ENCODE measurements at regions not wholly inside any gene's neighbourhood (a gene's known extent, or its start where the extent isn't known, plus 50 kb on each side); places are given as distances from the start of the nearest gene placed in this dataset.

DNA sequence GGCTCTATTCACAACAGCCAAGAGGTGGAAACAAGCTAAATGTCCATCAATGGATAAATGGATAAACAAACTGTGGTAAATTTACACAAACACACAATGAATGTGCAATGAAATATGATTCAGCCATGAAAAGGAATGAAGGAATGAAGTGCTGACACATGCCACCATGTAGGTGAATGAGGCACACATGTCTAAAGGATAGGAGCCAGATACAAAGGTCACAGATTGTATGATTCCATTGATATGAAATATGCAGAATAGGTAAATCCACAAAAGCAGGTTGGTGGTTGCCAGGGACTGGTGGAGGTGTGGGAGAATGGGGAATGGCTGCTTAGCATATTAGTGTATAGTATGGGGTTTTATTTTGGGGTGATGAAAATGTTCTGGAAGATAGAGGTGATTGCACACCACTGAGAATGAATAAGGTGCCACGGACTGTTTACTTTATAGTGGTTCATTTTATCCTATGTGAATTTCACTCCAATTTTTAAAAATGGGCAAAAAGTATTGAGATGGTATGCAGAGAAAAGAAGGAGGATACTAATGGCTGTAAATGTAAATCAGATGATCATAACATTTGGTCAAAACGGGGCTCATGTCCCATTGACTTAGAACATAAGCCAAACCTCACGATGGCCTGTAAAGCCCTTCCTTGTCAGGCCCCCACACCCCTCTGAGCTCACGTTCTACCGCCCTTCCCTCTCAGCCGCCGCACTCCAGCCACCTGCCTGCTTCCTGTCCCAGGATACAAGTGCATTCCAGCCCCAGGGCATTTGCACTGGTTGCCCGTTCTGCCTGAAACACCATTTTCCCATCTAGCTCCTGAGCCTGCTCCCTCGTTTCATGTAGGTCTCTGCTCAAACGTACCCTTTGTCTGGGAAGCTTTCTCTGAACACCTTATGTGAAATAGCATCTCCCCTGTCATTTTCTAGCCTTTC is 165.5 kb downstream of the DDX1 start:
- no peak for TF ChIP-seq POLR2AphosphoS5 (IDR thresholded peaks at IDR 0.05)
- TF ChIP-seq POLR2A (IDR thresholded peaks at IDR 0.05), result no peak
- TF ChIP-seq, protein P1, sequence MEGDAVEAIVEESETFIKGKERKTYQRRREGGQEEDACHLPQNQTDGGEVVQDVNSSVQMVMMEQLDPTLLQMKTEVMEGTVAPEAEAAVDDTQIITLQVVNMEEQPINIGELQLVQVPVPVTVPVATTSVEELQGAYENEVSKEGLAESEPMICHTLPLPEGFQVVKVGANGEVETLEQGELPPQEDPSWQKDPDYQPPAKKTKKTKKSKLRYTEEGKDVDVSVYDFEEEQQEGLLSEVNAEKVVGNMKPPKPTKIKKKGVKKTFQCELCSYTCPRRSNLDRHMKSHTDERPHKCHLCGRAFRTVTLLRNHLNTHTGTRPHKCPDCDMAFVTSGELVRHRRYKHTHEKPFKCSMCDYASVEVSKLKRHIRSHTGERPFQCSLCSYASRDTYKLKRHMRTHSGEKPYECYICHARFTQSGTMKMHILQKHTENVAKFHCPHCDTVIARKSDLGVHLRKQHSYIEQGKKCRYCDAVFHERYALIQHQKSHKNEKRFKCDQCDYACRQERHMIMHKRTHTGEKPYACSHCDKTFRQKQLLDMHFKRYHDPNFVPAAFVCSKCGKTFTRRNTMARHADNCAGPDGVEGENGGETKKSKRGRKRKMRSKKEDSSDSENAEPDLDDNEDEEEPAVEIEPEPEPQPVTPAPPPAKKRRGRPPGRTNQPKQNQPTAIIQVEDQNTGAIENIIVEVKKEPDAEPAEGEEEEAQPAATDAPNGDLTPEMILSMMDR (IDR thresholded peaks at IDR 0.05), result no peak
